Natural killer cell (primary cell): ENCODE measurements at regions not wholly inside any gene's neighbourhood (a gene's known extent, or its start where the extent isn't known, plus 50 kb on each side); places are given as distances from the start of the nearest gene placed in this dataset.
"Not testable (repeated sequence)": the region's sequence is repeated elsewhere in the genome, so short reads cannot be mapped to it uniquely, and the experiment has no call there.

Experiments
- ATAC-seq, 3 donors: fragments of 150-1000 bp in 2 of 3; fragments of 200-7000 bp in 1 of 3; cut with Tn5 transposase; 1 replicate in 1 of 3; 2 replicates in 2 of 3; pipeline ENCODE4 v1.10.0; 2021; ENCODE audit warnings: mild to moderate bottlenecking in 2 of 3, moderate library complexity in 2 of 3
- DNase-seq, 2 donors: peaks; one replicate each; pipeline versions ENCODE4 v3.0.0 to v3.0.0-alpha.2; 2013 to 2021; ENCODE audit warnings: mixed read lengths in 1 of 2
- H3K27ac ChIP-seq: one replicate; pipeline ENCODE4 v1.5.1; 2013; ENCODE audit warnings: mild to moderate bottlenecking, low read length
- H3K27me3 ChIP-seq: one replicate; pipeline ENCODE4 v1.6.1; 2013; ENCODE audit warnings: low read length; ENCODE audit not compliant: control insufficient read depth, insufficient read depth
- H3K36me3 ChIP-seq: one replicate; pipeline ENCODE4 v1.6.1; 2013; ENCODE audit warnings: low read length; ENCODE audit not compliant: control insufficient read depth, insufficient read depth
- H3K4me1 ChIP-seq: one replicate; pipeline ENCODE4 v1.6.1; 2013; ENCODE audit warnings: low read length; ENCODE audit not compliant: control insufficient read depth, insufficient read depth
- H3K4me3 ChIP-seq: one replicate; pipeline ENCODE4 v1.5.1; 2013; ENCODE audit warnings: low read length
- H3K9me3 ChIP-seq: one replicate; pipeline ENCODE4 v1.6.1; 2013; ENCODE audit warnings: low read length; ENCODE audit not compliant: control insufficient read depth, insufficient read depth
- H3K27ac Mint-ChIP-seq, 2 donors: one replicate each; pipeline ENCODE4 v1.8.0; 2022; ENCODE audit warnings: mild to moderate bottlenecking in 2 of 2, mixed read lengths in 2 of 2, moderate library complexity in 1 of 2
- H3K27me3 Mint-ChIP-seq, 2 donors: one replicate each; pipeline ENCODE4 v1.8.0; 2022; ENCODE audit warnings: low read depth in 2 of 2, mixed read lengths in 2 of 2
- H3K36me3 Mint-ChIP-seq: one replicate; pipeline ENCODE4 v1.8.0; 2022; ENCODE audit warnings: mixed read lengths
- H3K4me1 Mint-ChIP-seq, 2 donors: one replicate each; pipeline ENCODE4 v1.8.0; 2022; ENCODE audit warnings: mixed read lengths in 2 of 2
- H3K4me3 Mint-ChIP-seq: one replicate; pipeline ENCODE4 v1.8.0; 2022; ENCODE audit warnings: mild to moderate bottlenecking, moderate library complexity, mixed read lengths
- H3K9me3 Mint-ChIP-seq, 2 donors: one replicate each; pipeline ENCODE4 v1.8.0; 2022; ENCODE audit warnings: mixed read lengths in 2 of 2
- CTCF ChIP-seq: fragments of 200-600 bp; IDR thresholded peaks from one replicate; pipeline ENCODE4 v1.8.0; 2022; ENCODE audit warnings: antibody characterized with exemption
- WGBS: methylation state at CpG from one replicate; pipeline ENCODE4 v1.1.7; 2013; ENCODE audit warnings: missing lambda C conversion rate; ENCODE audit not compliant: insufficient coverage; 5-methylcytosine and 5-hydroxymethylcytosine counted together
- intact Hi-C: fragments of 100-400 bp; cut with micrococcal nuclease; formaldehyde crosslinking; loops from one replicate; pipeline ENCODE4 v1.14.2; 2022

- no peak for DNase-seq
- Histone ChIP-seq H3K27ac (no peak overlapping the region), H3K36me3 (no peaks in the 10 kb centered on the region), H3K4me1 (no peaks in the 10 kb centered on the region), H3K4me3 (no peak overlapping the region), H3K9me3 (no peaks in the 10 kb centered on the region), H3K27me3 (no peaks in the 10 kb centered on the region)
- TF ChIP-seq CTCF = no peak
- Mint-ChIP-seq H3K4me3 (no peak overlapping the region), H3K36me3 (no peaks in the 10 kb centered on the region), H3K9me3 (no peaks in the 10 kb centered on the region), H3K27ac (no peak overlapping the region), H3K4me1 (no peaks in the 10 kb centered on the region), H3K27me3 (no peaks in the 10 kb centered on the region)
- 85% methylated on average over 4 of the region's 4 CpGs for WGBS
- intact Hi-C loops = no loop called here
- ATAC-seq = no peak
Measured at GRCh38 chr3:69683082-69683806, 56.0 kb upstream of the MITF start.

GRCh38 chr3:69677456-69677855 is 61.8 kb upstream of the MITF start:
- intact Hi-C loops, H3K4me1 Mint-ChIP-seq, H3K4me1 ChIP-seq, H3K4me3 Mint-ChIP-seq, ATAC-seq, H3K27me3 ChIP-seq, H3K9me3 Mint-ChIP-seq, H3K36me3 ChIP-seq, H3K27ac Mint-ChIP-seq, H3K36me3 Mint-ChIP-seq, H3K9me3 ChIP-seq, H3K27me3 Mint-ChIP-seq, DNase-seq, H3K27ac ChIP-seq, H3K4me3 ChIP-seq: not testable (repeated sequence)
- WGBS = 93% methylated on average over 30 of the region's 30 CpGs

GRCh38 chr3:69675786-69676530 is 63.3 kb upstream of the MITF start:
- no peak for TF ChIP-seq CTCF
- Histone ChIP-seq H3K27ac (no peak overlapping the region), H3K36me3 (no peaks in the 10 kb centered on the region), H3K4me1 (no peaks in the 10 kb centered on the region), H3K4me3 (no peak overlapping the region), H3K27me3 (no peaks in the 10 kb centered on the region), H3K9me3 (no peaks in the 10 kb centered on the region)
- no peaks in the 10 kb centered on the region for H3K4me1 Mint-ChIP-seq
- WGBS = 82% methylated on average over 6 of the region's 6 CpGs
- no peak for DNase-seq
- intact Hi-C loops = no loop called here
- H3K36me3 Mint-ChIP-seq = no peaks in the 10 kb centered on the region
- no peak overlapping the region for H3K4me3 Mint-ChIP-seq
- no peak for ATAC-seq
- H3K27me3 Mint-ChIP-seq = no peaks in the 10 kb centered on the region
- H3K9me3 Mint-ChIP-seq = no peaks in the 10 kb centered on the region
- H3K27ac Mint-ChIP-seq = no peak overlapping the region

GRCh38 chr3:69674752-69675151 is 64.5 kb upstream of the MITF start:
- Histone ChIP-seq H3K4me1 (no peaks in the 10 kb centered on the region), H3K27me3 (no peaks in the 10 kb centered on the region), H3K36me3 (no peaks in the 10 kb centered on the region), H3K27ac (no peak overlapping the region), H3K4me3 (no peak overlapping the region), H3K9me3 (no peaks in the 10 kb centered on the region)
- intact Hi-C loops = no loop called here
- TF ChIP-seq CTCF = no peak
- no peak for DNase-seq
- Mint-ChIP-seq H3K27me3 (no peaks in the 10 kb centered on the region), H3K4me3 (no peak overlapping the region), H3K4me1 (no peaks in the 10 kb centered on the region), H3K9me3 (no peaks in the 10 kb centered on the region), H3K27ac (no peak overlapping the region), H3K36me3 (no peaks in the 10 kb centered on the region)
- no peak for ATAC-seq
- WGBS = 80% methylated on average over 3 of the region's 3 CpGs
